Gastrocnemius medialis (tissue), 4 donors: ENCODE measurements at regions not wholly inside any gene's neighbourhood (a gene's known extent, or its start where the extent isn't known, plus 50 kb on each side); places are given as distances from the start of the nearest gene placed in this dataset.

Source experiments
- ATAC-seq, 2 donors: fragments of 150-250 bp; one replicate each; pipeline ENCODE4 v1.9.1; 2016
- DNase-seq, 2 donors: peaks; one replicate each; pipeline ENCODE4 v3.0.0-alpha.2; 2019
- H3K27ac ChIP-seq, 4 donors: fragments of 200-600 bp; sonication (generic); 1 replicate in 1 of 4; 2 replicates in 3 of 4; pipeline ENCODE4 v1.5.1; 2016 to 2018; ENCODE audit warnings: mild to moderate bottlenecking in 2 of 4, moderate library complexity in 1 of 4
- H3K27me3 ChIP-seq, 3 donors: fragments of 200-600 bp; sonication (generic) in 2 of 3; 1 replicate in 1 of 3; 2 replicates in 2 of 3; pipeline versions ENCODE4 v1.5.1 to v1.6.0; 2016 to 2019; ENCODE audit warnings: mild to moderate bottlenecking in 1 of 3, moderate library complexity in 1 of 3
- H3K36me3 ChIP-seq, 2 donors: fragments of 200-600 bp; sonication (generic) in 1 of 2; one replicate each; pipeline ENCODE4 v1.5.1; 2017 to 2018
- H3K4me1 ChIP-seq, 2 donors: fragments of 200-600 bp; sonication (generic) in 1 of 2; one replicate each; pipeline ENCODE4 v1.5.1; 2016 to 2017; ENCODE audit warnings: mild to moderate bottlenecking in 2 of 2
- H3K4me3 ChIP-seq, 4 donors: fragments of 200-600 bp; sonication (generic) in 3 of 4; 1 replicate in 1 of 4; 2 replicates in 3 of 4; pipeline ENCODE4 v1.5.1; 2016 to 2019; ENCODE audit warnings: mild to moderate bottlenecking in 2 of 4
- H3K9me3 ChIP-seq, 3 donors: fragments of 200-600 bp; sonication (generic) in 2 of 3; 1 replicate in 1 of 3; 2 replicates in 2 of 3; pipeline ENCODE4 v1.5.1; 2016 to 2019
- POLR2A ChIP-seq, 2 donors: fragments of 450-650 bp; IDR thresholded peaks; one replicate each; pipeline ENCODE4 v1.6.1; 2017; ENCODE audit warnings: antibody characterized with exemption in 2 of 2, mild to moderate bottlenecking in 2 of 2, moderate library complexity in 2 of 2
- in situ Hi-C, 4 donors: fragments of 200-750 bp; cut with MboI; loops; one replicate each; pipeline versions ENCODE4 v1.15.0 to v1.8.0; 2017; ENCODE audit warnings: low sequenced_read_pairs in 4 of 4
- intact Hi-C: fragments of 100-400 bp; cut with DNase I; formaldehyde crosslinking; loops from one replicate; pipeline ENCODE4 v1.15.1; 2023; ENCODE audit warnings: low total_unique reads
- TF ChIP-seq, protein P1 (sequence below), 5 experiments: fragments of 450-650 bp in 3 of 5; fragments of 200-600 bp in 2 of 5; sonication (generic) in 2 of 5; IDR thresholded peaks in 4 of 5; conservative IDR thresholded peaks in 1 of 5; 1 replicate in 4 of 5; 2 replicates in 1 of 5; pipeline ENCODE4 v1.5.1; 2016 to 2019; ENCODE audit warnings: antibody characterized with exemption in 5 of 5, mild to moderate bottlenecking in 3 of 5, moderate library complexity in 3 of 5

DNA sequence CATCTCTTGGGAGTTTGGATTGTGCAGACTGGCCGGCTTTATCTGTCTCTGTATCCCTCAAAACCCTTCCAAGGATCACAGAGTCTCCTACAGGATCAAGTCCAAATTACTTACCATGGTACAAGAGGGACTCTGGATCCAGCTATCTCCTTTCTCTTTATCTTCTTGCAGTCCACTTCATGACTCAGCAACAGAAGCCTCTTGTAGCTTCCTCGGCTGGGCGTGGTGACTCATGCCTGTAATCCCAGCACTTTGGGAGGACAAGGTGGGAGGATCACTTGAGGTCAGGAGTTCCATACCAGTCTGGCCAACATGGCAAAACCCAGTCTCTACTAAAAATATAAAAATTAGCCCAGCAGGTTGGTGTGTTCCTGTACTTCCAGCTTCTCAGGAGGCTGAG is 189.7 kb downstream of the BCAT1 start:
- Histone ChIP-seq H3K4me3 (no peak overlapping the region), H3K9me3 (no peaks in the 10 kb centered on the region), H3K27me3 (no peaks in the 10 kb centered on the region), H3K4me1 (no peaks in the 10 kb centered on the region), H3K36me3 (no peaks in the 10 kb centered on the region), H3K27ac (no peak overlapping the region)
- no peak for DNase-seq
- in situ Hi-C loops, result no loop called here
- TF ChIP-seq, protein P1, sequence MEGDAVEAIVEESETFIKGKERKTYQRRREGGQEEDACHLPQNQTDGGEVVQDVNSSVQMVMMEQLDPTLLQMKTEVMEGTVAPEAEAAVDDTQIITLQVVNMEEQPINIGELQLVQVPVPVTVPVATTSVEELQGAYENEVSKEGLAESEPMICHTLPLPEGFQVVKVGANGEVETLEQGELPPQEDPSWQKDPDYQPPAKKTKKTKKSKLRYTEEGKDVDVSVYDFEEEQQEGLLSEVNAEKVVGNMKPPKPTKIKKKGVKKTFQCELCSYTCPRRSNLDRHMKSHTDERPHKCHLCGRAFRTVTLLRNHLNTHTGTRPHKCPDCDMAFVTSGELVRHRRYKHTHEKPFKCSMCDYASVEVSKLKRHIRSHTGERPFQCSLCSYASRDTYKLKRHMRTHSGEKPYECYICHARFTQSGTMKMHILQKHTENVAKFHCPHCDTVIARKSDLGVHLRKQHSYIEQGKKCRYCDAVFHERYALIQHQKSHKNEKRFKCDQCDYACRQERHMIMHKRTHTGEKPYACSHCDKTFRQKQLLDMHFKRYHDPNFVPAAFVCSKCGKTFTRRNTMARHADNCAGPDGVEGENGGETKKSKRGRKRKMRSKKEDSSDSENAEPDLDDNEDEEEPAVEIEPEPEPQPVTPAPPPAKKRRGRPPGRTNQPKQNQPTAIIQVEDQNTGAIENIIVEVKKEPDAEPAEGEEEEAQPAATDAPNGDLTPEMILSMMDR (IDR thresholded peaks at IDR 0.05 in 4 of 5, conservative IDR thresholded peaks at IDR 0.05 in 1 of 5), result no peak
- TF ChIP-seq POLR2A (IDR thresholded peaks at IDR 0.05), result no peak
- intact Hi-C loops, result no loop called here
- ATAC-seq, result no peak

GRCh38 chr12:24756479-24757024 is 192.3 kb downstream of the BCAT1 start:
- intact Hi-C loops (no loop called here), in situ Hi-C loops (no loop called here)

DNA sequence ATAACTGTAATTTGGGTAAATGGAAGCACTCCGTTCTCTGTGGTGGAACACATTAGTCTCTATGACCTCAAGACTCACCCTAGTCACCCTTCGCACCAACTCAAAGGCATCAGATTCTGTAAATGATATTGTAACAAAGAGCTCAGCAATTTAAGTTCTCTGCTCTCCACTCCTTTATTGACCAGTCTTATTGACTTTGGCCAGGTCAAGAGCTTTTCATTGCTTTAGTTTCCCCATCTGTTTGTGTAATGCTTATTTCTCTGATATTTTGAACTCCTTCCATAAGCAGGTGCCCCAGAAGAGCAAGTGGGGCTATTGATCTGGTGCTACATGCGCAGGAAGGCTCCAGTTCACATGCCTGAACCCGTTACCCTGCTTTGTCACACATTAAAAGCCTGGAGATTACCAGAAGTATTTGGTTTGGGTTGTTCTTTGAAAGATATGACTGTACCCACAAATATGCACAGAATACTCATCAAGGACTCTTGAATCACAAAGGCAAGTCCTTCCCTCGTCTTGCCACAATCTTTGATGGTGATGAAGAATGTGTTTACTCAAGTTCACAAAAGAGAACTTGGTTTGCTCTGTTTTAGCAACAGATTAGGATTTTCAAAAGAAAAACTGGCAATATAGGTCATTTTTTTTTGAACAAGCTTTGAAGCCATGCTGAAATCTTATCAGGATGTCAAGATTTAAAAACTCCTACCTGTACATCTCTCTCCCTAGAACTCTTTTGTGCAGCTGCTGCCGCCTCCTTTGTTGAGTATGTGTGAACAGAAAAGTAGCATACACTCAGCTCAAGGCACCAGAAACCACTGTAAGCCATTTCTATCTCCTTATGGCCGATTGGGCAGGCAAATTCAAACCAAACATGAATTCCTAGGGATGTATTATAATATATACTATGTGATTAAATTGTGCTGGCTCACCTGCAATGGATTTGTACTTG is 193.9 kb downstream of the BCAT1 start:
- ATAC-seq (no peak), DNase-seq (no peak)
- H3K27me3 ChIP-seq, result no peaks in the 10 kb centered on the region
- H3K4me3 ChIP-seq, result no peak overlapping the region
- no peaks in the 10 kb centered on the region for H3K4me1 ChIP-seq
- no peak overlapping the region for H3K27ac ChIP-seq
- intact Hi-C loops (no loop called here), in situ Hi-C loops (no loop called here)
- H3K9me3 ChIP-seq, result no peaks in the 10 kb centered on the region
- no peak for TF ChIP-seq POLR2A (IDR thresholded peaks at IDR 0.05)
- TF ChIP-seq, protein P1 (IDR thresholded peaks at IDR 0.05 in 4 of 5, conservative IDR thresholded peaks at IDR 0.05 in 1 of 5), result no peak
- no peaks in the 10 kb centered on the region for H3K36me3 ChIP-seq

More at GRCh38 chr12:24756479-24757024, 192.3 kb downstream of the BCAT1 start:
- no peak for DNase-seq
- ATAC-seq, result no peak
- no peaks in the 10 kb centered on the region for H3K36me3 ChIP-seq
- H3K27me3 ChIP-seq, result no peaks in the 10 kb centered on the region
- H3K4me1 ChIP-seq, result no peaks in the 10 kb centered on the region
- no peak overlapping the region for H3K27ac ChIP-seq
- H3K9me3 ChIP-seq, result no peaks in the 10 kb centered on the region
- TF ChIP-seq, protein P1 (IDR thresholded peaks at IDR 0.05 in 4 of 5, conservative IDR thresholded peaks at IDR 0.05 in 1 of 5), result no peak
- TF ChIP-seq POLR2A (IDR thresholded peaks at IDR 0.05), result no peak
- no peak overlapping the region for H3K4me3 ChIP-seq

DNA sequence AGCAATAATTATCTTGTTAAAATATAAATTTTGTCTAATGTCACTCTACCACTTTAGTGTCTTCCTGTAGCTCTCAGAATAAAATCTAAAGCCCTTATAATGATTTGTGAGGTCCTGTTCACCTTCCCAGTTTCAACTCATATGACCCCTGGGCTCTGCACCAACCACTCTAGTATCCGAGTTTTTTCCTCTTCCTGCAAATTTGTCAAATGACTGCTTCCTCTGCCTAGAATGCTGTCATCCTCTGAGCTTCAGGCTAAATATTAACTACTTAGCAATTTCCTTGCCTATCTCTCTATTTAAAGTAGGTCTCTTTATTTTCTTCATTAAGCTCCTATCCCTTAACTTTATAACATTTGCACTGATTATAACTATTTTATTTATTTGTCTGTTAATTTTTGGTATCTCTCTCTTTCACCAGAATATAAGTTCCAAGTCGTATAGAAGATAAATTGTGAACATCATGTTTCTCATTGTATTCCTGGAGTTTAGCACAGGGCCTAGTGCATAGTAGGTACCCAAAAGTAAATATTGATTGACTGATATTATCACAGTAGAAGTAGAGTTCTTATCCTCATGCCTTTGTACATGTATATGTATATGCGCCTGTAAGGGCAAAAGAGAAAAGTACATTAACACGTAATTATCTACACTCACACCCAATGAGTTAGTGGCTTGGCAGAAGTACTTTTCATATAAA is 196.0 kb downstream of the BCAT1 start:
- no peaks in the 10 kb centered on the region for H3K4me1 ChIP-seq
- H3K36me3 ChIP-seq, result no peaks in the 10 kb centered on the region
- H3K27ac ChIP-seq, result no peak overlapping the region
- H3K27me3 ChIP-seq, result no peaks in the 10 kb centered on the region
- intact Hi-C loops (no loop called here), in situ Hi-C loops (no loop called here)
- ATAC-seq, result no peak
- no peak overlapping the region for H3K4me3 ChIP-seq
- no peak for TF ChIP-seq POLR2A (IDR thresholded peaks at IDR 0.05)
- TF ChIP-seq, protein P1 (IDR thresholded peaks at IDR 0.05 in 4 of 5, conservative IDR thresholded peaks at IDR 0.05 in 1 of 5), result no peak
- DNase-seq, result no peak
- H3K9me3 ChIP-seq, result no peaks in the 10 kb centered on the region
